ENCODE measurements at regions not wholly inside any gene's neighbourhood (a gene's known extent, or its start where the extent isn't known, plus 50 kb on each side); places are given as distances from the start of the nearest gene placed in this dataset.
"Not testable (repeated sequence)": the region's sequence is repeated elsewhere in the genome, so short reads cannot be mapped to it uniquely, and the experiment has no call there.

DNA sequence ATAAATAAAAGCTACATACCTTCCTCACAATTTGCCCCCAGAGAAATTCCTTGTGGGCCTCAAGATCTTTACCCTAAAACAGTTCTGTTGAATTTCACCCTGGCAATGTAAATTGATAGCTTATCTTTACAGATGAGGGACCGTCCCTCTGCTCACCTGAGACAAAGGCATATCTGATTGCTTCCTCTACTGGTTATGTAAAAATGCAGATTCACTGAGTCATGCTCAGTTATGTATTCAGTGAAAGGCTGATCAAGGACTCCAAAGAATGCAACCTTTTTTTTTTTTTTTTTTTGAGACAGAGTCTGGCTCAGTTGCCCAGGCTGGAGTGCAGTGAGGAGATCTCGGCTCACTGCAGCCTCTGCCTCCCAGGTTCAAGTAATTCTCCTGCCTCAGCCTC is 64.2 kb upstream of the KMT2C start:
- DNase-seq; POLR2A ChIA-PET; H3K27me3 Mint-ChIP-seq; ATAC-seq; H3K27ac Mint-ChIP-seq; H3K4me1 Mint-ChIP-seq; H3K9me3 Mint-ChIP-seq (ENCODE audit: low read depth); H3K36me3 Mint-ChIP-seq (ENCODE audit: low read depth); intact Hi-C loops (cut with DNase I, micrococcal nuclease); H3K4me3 Mint-ChIP-seq: not testable (repeated sequence)
- CTCF ChIA-PET = interaction anchor here (0.6 kb wide), 1 partner anchor 545 kb away, joined by 3 read pairs; no protein-coding TSS in a partner anchor

DNA sequence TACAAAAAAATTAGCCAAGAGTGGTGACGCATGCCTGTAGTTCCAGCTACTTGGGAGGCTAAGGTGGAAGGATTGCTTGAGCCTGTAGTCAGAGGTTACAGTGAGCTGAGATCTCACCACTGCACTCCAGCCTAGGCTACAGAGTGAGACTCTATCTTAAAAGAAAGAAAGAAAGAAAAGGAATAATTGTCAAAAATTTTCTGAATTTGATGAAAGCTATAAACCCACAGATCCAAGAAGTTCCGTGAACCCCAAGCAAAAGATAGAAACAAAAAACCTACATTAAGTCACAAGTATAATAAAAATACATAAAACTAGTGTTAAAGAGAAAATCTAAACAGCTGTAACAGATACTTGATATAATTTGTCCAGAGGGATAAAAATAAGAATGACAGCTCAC is 60.1 kb upstream of the KMT2C start:
- ChIA-PET POLR2A (interaction anchor here (0.7 kb wide), 1 partner anchor 381 kb away, joined by 3 read pairs; no protein-coding TSS in a partner anchor), CTCF (interaction anchor here (1.0 kb wide), 1 partner anchor 8 kb away, joined by 4 read pairs; no protein-coding TSS in a partner anchor)
- Mint-ChIP-seq H3K36me3 (ENCODE audit: low read depth) (no peaks in the 10 kb centered on the region), H3K4me1 (no peaks in the 10 kb centered on the region), H3K9me3 (ENCODE audit: low read depth) (no peaks in the 10 kb centered on the region), H3K27ac (no peak overlapping the region), H3K4me3 (no peak overlapping the region), H3K27me3 (no peaks in the 10 kb centered on the region)
- DNase-seq (no peak), ATAC-seq (no peak)
- intact Hi-C loops (cut with DNase I, micrococcal nuclease) = no loop called here

DNA sequence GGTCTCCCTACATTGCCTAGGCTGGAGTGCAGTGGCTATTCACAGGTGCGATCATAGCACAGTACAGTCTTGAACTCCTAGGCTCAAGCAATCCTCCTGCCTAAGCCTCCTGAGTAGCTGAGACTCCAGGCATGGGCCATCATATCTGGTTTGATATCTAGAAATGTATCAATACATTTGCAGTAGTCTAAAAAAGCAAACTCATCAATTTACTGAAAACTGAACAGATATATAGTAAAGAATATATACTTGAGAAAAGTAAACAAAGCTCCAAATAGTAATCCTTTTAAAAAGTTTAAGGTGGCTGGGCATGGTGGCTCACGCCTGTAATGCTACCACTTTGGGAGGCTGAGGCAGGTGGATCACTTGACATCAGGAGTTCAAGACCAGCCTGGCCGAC is 57.1 kb upstream of the KMT2C start:
- H3K27ac Mint-ChIP-seq = no peak overlapping the region
- ATAC-seq = no peak
- intact Hi-C loops (cut with DNase I, micrococcal nuclease) = no loop called here
- no peak overlapping the region for H3K4me3 Mint-ChIP-seq
- no peaks in the 10 kb centered on the region for H3K36me3 Mint-ChIP-seq (ENCODE audit: low read depth)
- H3K9me3 Mint-ChIP-seq (ENCODE audit: low read depth) = no peaks in the 10 kb centered on the region
- ChIA-PET POLR2A (no interaction called here), CTCF (interaction anchor here (0.7 to 1.3 kb wide), 3 partner anchors 16 to 22 kb away, joined by 3 to 4 read pairs (median 4); no protein-coding TSS in a partner anchor)
- DNase-seq = no peak
- H3K27me3 Mint-ChIP-seq = no peaks in the 10 kb centered on the region
- H3K4me1 Mint-ChIP-seq = no peaks in the 10 kb centered on the region

DNA sequence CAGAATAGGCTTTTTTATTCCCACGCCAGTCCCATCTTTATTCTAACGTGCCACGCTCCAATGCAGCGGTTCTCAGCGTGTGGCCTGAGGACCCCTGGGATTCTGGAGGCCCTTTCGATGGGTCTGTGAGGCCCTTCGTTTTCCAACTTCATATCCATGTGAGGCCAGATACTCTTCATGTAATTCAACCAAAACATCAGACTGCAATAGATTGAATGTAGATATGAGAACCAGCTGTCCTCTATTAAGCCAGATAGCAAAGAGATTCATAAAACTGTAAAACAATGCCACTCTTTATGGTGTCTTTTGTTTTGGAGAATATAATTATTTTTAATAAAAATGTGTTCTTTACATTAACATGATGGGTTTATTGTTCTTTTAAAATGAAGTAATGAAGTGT is 53.2 kb upstream of the KMT2C start:
- intact Hi-C loops (cut with DNase I, micrococcal nuclease) = no loop called here
- DNase-seq = no peak
- ATAC-seq = no peak
- no peaks in the 10 kb centered on the region for H3K27me3 Mint-ChIP-seq
- H3K27ac Mint-ChIP-seq = no peak overlapping the region
- no peaks in the 10 kb centered on the region for H3K36me3 Mint-ChIP-seq (ENCODE audit: low read depth)
- CTCF ChIA-PET = no interaction called here
- no peaks in the 10 kb centered on the region for H3K9me3 Mint-ChIP-seq (ENCODE audit: low read depth)
- POLR2A ChIA-PET = no interaction called here
- H3K4me1 Mint-ChIP-seq = no peaks in the 10 kb centered on the region
- no peak overlapping the region for H3K4me3 Mint-ChIP-seq

DNA sequence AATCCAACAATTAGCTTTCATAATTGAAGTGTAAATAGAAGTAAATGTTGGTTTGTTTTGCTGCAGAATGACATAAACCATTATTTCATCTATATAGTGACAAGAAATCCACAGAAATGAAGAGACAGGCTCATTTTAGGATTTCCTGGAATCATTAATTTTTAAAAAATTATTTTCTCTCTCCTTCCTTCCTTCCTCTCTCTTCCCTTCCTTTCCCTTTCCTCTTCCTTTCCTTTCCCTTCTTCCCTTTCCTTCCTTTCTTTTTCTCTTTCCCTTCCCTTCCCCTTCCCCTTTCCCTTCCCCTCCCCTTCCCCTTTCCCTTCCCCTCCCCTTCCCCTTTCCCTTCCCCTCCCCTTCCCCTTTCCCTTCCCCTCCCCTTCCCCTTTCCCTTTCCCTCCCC is 51.2 kb upstream of the KMT2C start:
- ATAC-seq (no peak), DNase-seq (no peak)
- CTCF ChIA-PET = no interaction called here
- POLR2A ChIA-PET = no interaction called here
- intact Hi-C loops (cut with DNase I, micrococcal nuclease) = no loop called here
- H3K36me3 Mint-ChIP-seq (ENCODE audit: low read depth) = no peaks in the 10 kb centered on the region
- H3K9me3 Mint-ChIP-seq (ENCODE audit: low read depth) = no peaks in the 10 kb centered on the region
- H3K27ac Mint-ChIP-seq = no peak overlapping the region
- no peaks in the 10 kb centered on the region for H3K4me1 Mint-ChIP-seq
- H3K27me3 Mint-ChIP-seq = no peaks in the 10 kb centered on the region
- no peak overlapping the region for H3K4me3 Mint-ChIP-seq

DNA sequence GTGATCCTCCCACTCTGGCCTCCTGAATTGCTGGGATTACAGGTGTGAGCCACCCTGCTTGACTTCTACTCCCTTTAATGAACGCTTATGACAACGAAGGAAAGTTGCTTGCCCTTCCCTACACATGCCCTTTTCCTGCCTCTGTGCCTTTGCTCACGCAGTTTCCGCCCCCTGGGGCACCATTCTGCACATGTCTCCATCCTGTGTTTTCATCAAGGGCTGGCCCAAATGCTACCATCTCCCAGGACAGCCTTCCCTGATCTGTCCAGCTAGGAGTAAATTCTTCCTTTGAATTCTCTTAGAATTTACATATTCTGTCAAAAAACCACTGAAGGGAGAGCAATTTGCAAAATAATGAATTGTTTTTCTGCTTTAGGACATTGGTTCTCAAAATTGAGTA is 50.0 kb upstream of the KMT2C start:
- ChIA-PET POLR2A (no interaction called here), CTCF (no interaction called here)
- Mint-ChIP-seq H3K27me3 (no peaks in the 10 kb centered on the region), H3K4me1 (no peaks in the 10 kb centered on the region), H3K36me3 (ENCODE audit: low read depth) (no peaks in the 10 kb centered on the region), H3K27ac (no peak overlapping the region), H3K9me3 (ENCODE audit: low read depth) (no peaks in the 10 kb centered on the region), H3K4me3 (no peak overlapping the region)
- ATAC-seq (no peak), DNase-seq (no peak)
- intact Hi-C loops (cut with DNase I, micrococcal nuclease) = no loop called here
